Renal pelvis (tissue), 1 donor: ENCODE measurements at regions not wholly inside any gene's neighbourhood (a gene's known extent, or its start where the extent isn't known, plus 50 kb on each side); places are given as distances from the start of the nearest gene placed in this dataset.

Experiments
- DNase-seq: peaks from one replicate; pipeline ENCODE4 v3.0.0-alpha.2; 2013

- no peak for DNase-seq
These were observed 135.7 kb downstream of the DSEL start for GRCh38 chr18:67380867-67381266.

GRCh38 chr18:67379981-67380380 lies 136.5 kb downstream of the DSEL start:
- no peak for DNase-seq

DNA sequence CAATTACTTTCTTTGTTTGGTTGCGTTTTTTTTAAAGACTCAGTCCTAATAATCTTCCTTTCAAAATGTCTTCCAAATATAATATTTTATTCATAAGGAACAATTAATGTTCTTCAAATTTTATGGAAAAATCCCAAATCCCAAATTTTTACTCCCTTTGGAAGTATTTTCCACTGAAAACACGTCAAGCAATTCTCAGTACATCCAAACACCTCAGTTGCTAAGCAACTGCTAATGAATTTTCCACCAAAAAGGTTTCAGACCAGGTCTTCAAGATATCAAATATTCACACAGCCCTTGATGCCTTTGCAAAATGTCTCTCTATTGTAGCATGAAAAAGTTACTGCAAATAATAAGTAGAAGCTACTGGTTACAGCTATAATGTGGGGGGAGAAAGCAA lies 140.1 kb downstream of the DSEL start:
- DNase-seq, result no peak

- DNase-seq, result no peak
These were observed 142.9 kb downstream of the DSEL start for GRCh38 chr18:67373636-67374035.

- DNase-seq, result no peak
These were observed 149.0 kb downstream of the DSEL start for GRCh38 chr18:67367540-67367939.

GRCh38 chr18:67363694-67364093 lies 152.8 kb downstream of the DSEL start:
- DNase-seq, result no peak

DNA sequence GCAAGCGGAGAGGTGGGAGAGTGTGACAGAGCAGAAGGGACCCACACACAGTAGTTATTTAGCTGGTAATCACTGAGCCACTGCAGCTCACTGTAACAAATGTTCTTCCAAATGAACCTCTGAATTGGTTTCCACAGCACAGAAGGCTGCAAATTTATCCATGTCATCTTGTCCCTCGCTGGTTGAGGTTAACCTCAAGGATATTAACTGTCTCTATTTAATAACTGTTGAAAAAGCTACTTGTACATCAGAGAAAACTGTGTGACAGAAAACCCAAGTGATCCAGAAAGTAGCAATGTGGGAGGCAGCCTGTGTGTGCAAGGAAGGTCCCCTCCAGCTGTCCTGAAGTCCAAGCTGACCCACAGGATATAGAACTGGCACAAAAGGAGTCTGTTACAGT lies 153.6 kb downstream of the DSEL start:
- no peak for DNase-seq

DNA sequence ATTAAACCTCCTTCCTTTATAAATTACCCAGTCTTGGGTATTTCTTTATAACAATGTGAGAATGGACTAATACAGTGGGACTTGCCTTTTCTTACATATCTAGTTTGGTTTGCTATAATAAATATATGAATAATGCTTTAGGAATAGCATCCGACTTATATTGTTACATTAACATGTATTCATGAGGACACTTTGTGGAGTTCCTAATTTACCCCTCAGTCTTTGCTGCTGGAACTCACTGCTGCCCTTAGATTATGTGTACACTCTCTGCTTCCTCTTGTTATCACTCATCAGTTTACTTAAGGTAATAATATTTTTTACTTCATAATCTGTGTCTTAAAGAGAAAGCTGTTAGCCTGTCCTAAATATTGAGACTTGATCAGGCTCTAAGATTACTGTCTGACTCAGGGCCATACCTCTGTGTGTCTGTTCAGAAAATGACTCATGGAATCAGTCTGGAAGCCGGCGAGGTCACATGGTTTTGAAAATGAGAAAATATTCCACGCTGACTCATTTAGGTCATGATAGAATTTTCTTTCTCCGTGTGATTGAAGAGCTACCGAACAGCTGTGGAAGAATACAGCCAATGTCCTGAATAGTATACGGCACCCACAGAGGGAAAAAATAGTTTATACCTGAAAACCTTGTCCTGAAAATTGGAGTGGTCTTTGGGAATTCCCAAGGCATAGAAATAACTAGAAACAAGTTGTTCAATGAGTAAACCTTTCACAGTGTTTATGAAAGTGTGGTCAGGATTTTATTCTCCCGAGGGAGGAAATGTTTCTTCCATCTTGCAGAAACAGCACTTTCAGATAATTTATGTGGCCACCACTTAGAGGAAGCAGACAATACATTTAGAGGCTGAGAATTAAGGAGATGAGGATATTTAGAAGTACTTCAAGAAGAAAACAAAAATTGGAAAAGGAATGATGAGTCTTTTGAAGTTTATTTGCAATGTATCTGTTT lies 156.4 kb downstream of the DSEL start:
- no peak for DNase-seq

DNA sequence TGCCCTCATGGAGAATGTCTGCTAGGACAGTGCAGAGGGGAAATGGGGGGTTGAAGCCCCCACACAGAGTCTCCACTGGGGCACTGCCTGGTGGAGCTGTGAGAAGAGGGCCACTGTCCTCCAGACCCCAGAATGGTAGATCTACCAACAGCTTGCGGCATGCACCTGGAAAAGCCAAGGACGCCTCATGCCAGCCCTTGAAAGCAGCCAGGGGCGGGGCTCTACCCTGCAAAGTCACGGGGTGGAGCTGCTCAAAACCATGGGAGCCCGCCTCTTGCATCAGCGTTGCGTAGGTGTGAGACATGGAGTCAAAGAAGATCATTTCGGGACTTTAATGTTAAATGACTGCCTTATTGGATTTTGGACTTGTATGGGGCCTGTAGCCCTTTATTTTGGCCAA lies 157.6 kb downstream of the DSEL start:
- DNase-seq, result no peak

DNA sequence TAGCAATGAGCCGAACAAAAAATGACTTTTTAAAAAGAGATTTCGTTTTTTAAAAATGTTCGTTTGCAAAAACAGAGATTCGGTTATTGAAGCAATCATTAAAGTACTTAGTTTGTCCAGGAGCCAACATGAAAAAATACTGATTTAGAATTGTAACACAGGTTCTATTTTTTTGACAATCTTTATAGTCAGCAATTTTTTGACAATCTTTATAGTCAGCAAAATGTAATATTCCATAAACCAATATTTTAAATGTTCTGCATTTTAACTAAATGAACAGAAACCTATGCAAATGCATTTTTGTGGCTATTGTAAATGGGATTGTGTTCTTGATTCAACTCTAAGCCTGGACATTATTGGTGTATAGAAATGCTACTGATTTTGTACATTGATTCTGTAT lies 161.8 kb downstream of the DSEL start:
- DNase-seq, result no peak

GRCh38 chr18:67354091-67354490 lies 162.4 kb downstream of the DSEL start:
- DNase-seq, result no peak

GRCh38 chr18:67347438-67347837 lies 169.1 kb downstream of the DSEL start:
- no peak for DNase-seq

DNA sequence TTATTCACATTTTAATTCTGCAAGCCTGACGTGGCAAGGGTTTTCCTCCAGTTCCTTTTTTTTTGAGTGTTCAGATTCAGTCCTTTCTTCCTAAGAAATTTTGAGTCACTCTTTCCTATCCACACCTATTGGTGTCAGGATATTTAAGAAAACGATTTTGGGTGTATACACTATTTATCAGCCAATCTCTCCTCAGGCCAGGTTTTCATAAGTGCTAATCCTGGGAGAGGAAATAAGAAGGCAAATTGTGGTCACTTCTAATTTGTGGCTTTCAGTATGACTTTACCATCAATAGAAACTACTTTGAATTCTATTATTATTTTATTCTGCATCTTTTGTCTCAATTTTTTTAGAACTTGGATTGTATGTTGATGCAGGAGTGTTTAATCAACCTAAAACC lies 174.4 kb downstream of the DSEL start:
- DNase-seq, result no peak

DNA sequence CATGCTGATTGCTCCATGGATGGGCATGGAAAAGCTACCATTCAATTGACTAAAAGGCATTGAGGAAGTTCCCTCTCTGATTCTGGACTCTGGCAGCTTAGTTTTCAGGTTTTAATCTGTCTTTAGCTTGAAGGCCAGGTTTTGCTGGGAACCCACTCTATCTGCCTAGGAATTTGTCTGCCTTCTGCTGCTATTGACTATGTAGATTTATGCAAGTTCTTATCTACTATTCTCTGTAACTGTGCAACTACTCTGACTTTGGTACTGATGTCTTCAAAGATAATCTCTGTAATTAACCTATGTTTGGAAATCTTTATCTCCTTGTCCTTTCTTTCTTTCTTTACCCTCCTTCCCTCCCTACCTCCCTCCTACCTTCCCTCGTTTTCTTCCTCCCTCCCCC lies 178.8 kb downstream of the DSEL start:
- DNase-seq, result no peak

DNA sequence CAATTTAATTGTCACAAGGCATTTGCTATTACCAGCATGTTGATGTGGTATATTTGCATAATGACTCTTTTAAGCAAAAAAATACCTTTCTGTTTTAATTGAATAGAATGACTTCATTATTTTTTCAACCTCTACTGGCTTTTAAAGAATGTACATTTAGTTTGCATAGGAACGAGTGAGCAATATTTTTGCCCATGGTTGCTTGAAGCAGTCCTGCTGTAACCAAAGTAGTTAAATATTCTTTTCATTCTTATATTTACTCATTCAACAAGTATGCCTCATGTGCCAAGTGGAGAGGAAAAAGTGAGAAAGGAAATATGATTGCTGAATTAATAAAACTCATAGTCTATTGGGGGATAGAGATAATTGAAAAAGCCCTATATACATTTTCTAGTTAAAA lies 184.7 kb downstream of the DSEL start:
- no peak for DNase-seq

DNA sequence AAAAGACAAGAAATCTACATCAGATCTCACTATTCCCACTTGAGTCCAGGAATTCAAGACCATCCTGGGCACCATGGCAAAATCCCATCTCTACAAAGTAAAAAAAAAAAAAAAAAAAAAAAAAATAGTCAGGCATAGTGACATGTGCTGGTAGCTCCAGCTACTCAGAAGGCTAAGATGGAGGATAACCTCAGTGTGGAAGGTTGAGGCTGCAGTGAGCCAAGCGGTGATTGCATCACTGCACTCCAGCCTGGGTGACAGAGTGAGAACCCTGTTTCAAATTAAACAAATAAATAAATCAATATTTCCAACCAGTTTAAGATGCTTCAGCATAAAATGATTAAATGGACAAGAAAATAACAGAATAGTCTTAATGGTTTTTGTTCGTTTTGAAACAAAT lies 197.4 kb downstream of the DSEL start:
- DNase-seq, result no peak

GRCh38 chr18:67318651-67319050 lies 197.9 kb downstream of the DSEL start:
- DNase-seq, result no peak

- DNase-seq, result no peak
These were observed 205.7 kb downstream of the DSEL start for GRCh38 chr18:67310826-67311225.

DNA sequence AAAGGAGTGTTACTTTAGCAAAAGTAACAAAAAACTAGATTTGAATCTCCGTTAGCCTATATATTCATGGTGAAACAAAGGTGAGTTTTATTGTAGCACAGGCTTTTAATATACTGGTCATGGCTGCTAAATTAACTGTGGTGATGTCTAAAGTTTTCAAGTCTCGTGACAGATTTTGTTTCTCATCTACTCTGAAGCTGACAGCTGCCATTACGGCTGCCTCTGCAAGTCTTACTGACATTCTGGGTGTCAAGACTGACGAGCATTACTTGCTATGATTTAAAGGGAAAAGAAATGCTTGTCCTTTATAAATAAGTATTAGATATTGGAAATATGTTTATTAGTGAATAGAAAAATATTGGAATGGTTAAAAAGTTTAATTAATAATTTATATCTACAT lies 207.7 kb downstream of the DSEL start:
- no peak for DNase-seq

DNA sequence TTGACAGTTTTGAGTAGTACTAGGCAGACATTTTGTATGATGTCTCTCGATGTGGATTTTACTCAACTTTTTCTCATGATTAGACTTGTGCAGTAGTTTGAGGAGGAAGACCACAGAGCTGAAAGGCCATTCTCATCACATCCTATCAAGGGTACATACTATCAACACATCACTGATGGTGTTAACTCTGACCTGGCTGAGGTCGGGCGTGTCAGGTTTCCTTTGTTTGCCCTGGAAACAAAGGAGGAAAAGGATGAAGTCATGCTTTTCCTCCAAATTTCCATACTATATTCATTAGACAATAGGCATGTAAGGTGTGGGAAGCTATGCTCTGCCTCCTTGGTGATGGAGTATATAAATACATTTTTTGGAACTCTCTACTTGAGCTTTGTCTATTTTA lies 211.1 kb downstream of the DSEL start:
- DNase-seq, result no peak

DNA sequence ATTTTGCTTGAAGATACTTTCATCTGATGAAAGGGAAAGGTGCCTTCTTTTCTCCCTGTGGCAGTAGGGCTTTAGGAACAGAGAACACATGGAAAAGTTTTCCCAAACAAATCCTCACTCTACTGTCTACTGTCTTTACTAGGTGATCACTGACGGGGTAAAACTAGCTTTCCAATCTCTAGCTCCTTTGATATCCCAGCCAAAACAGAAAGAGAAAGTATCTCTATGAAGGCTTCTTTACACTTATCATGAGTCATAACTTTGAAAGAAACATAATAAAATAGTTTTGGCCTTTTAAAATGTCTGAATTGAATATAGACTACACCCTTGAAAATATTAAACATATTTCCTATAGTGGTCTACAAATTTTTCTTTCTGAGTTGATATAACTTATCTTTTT lies 214.5 kb downstream of the DSEL start:
- DNase-seq, result no peak

DNA sequence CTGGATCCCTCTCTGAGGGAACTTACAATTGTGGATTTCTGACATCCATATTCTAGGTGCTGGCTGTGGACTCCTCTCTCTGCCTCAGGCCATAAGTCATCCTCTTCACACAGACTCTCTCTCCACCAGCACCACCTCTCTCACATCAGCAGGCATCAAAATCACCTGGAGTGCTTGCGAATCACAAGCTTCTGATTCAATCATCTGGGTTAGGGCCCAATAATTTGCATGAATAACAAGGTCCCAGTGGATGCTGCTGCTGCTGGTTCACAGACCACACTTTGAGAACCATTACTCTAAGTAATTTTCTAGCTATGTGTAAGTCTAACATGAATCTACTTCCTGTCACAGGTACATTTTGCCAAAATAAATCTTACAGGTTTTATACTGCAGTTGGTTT lies 214.9 kb downstream of the DSEL start:
- no peak for DNase-seq

- no peak for DNase-seq
These were observed 216.0 kb downstream of the DSEL start for GRCh38 chr18:67300498-67300897.

DNA sequence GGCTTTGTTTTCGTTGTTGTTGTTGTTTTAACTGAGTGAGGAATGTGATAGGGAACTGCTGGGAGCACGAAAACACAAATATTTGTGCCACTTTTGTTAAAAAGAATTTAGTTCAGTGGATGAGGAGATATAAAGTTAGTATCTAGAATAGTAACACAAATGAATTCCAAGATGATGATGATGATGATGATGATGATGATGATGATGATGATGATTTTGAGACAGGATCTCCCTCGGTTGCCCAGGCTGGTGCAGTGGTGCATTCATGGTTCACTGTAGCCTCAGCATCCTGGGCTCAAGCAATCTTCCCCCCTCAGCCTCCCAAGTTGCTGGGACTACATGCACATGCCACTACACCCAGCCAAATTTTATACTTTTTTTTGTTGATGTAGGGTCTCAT lies 223.7 kb downstream of the DSEL start:
- DNase-seq, result no peak
